Keratinocyte (primary cell): ENCODE measurements at regions not wholly inside any gene's neighbourhood (a gene's known extent, or its start where the extent isn't known, plus 50 kb on each side); places are given as distances from the start of the nearest gene placed in this dataset.

Experiments
- DNase-seq: peaks from one replicate; pipeline ENCODE4 v3.0.0-alpha.2; 2011; ENCODE audit warnings: low read depth, missing footprints, low spot score
- FAIRE-seq: peaks from 2 replicates; lab custom pipeline; 2011; peaks lifted over from hg19 to GRCh38; lab: Jason Lieb, UNC
- H2AFZ ChIP-seq: 2 replicates; pipeline ENCODE4 v1.6.0; 2012; ENCODE audit warnings: low read length, control low read depth, inconsistent platforms; ENCODE audit not compliant: control insufficient read depth
- H3K27ac ChIP-seq: 2 replicates; pipeline ENCODE4 v1.5.1; 2011; ENCODE audit warnings: low read length; ENCODE audit not compliant: control insufficient read depth, insufficient read depth
- H3K27me3 ChIP-seq: 3 replicates; pipeline ENCODE4 v1.6.0; 2011; ENCODE audit warnings: low read length; ENCODE audit not compliant: control insufficient read depth, insufficient read depth; ENCODE audit errors: extremely low read depth
- H3K36me3 ChIP-seq, 2 experiments: 2 replicates in 1 of 2; 3 replicates in 1 of 2; pipeline ENCODE4 v1.5.1; 2011; ENCODE audit warnings: low read length in 2 of 2, mild to moderate bottlenecking in 1 of 2; ENCODE audit not compliant: control insufficient read depth in 2 of 2, insufficient read depth in 2 of 2; ENCODE audit errors: extremely low read depth in 1 of 2
- H3K4me1 ChIP-seq: 3 replicates; pipeline ENCODE4 v1.5.1; 2011; ENCODE audit warnings: low read length; ENCODE audit not compliant: control insufficient read depth, insufficient read depth; ENCODE audit errors: extremely low read depth
- H3K4me2 ChIP-seq: 3 replicates; pipeline ENCODE4 v1.6.0; 2011; ENCODE audit warnings: low read depth, low read length; ENCODE audit not compliant: control insufficient read depth, insufficient read depth; ENCODE audit errors: extremely low read depth
- H3K4me3 ChIP-seq, 3 experiments: fragments of 200-600 bp in 1 of 3; sonication (generic) in 1 of 3; 2 replicates in 2 of 3; 3 replicates in 1 of 3; pipeline ENCODE4 v1.5.1; 2011 to 2016; ENCODE audit warnings: low read length in 3 of 3, mild to moderate bottlenecking in 3 of 3, control low read depth in 2 of 3, inconsistent platforms in 1 of 3, low read depth in 1 of 3, mixed read lengths in 1 of 3, mixed run types in 1 of 3, moderate library complexity in 1 of 3; ENCODE audit not compliant: control insufficient read depth in 2 of 3, insufficient read depth in 2 of 3; ENCODE audit errors: extremely low read depth in 1 of 3
- H3K79me2 ChIP-seq: 2 replicates; pipeline ENCODE4 v1.6.0; 2012; ENCODE audit warnings: low read length; ENCODE audit not compliant: control insufficient read depth, insufficient read depth
- H3K9ac ChIP-seq: 3 replicates; pipeline ENCODE4 v1.6.0; 2011; ENCODE audit warnings: low read length; ENCODE audit not compliant: control insufficient read depth, insufficient read depth; ENCODE audit errors: extremely low read depth
- H3K9me1 ChIP-seq: 3 replicates; pipeline ENCODE4 v1.6.0; 2011; ENCODE audit warnings: low read length; ENCODE audit not compliant: control insufficient read depth, insufficient read depth; ENCODE audit errors: extremely low read depth
- H3K9me3 ChIP-seq: 2 replicates; pipeline ENCODE4 v1.5.1; 2012; ENCODE audit warnings: low read depth, low read length; ENCODE audit not compliant: control insufficient read depth
- H4K20me1 ChIP-seq: 3 replicates; pipeline ENCODE4 v1.6.0; 2011; ENCODE audit warnings: low read length; ENCODE audit not compliant: control insufficient read depth, insufficient read depth; ENCODE audit errors: extremely low read depth
- EZH2 ChIP-seq: IDR thresholded peaks from one replicate; pipeline ENCODE4 v1.6.1; 2012; ENCODE audit warnings: inconsistent platforms, mild to moderate bottlenecking, low read length, moderate library complexity
- dilution Hi-C: fragments of 300-500 bp; cut with MboI; formaldehyde crosslinking; loops from one replicate; pipeline ENCODE4 v1.7.0; 2020; ENCODE audit warnings: low sequenced_read_pairs; ENCODE audit not compliant: extremely low pct_ligation_motif_present
- TF ChIP-seq, protein P1 (sequence below), 3 experiments: IDR thresholded peaks in 1 of 3; conservative IDR thresholded peaks in 1 of 3; optimal IDR thresholded peaks in 1 of 3; 2 replicates in 2 of 3; 3 replicates in 1 of 3; pipeline versions ENCODE3 to v1.5.1; 2011; ENCODE audit warnings: low read length in 3 of 3, mild to moderate bottlenecking in 3 of 3, moderate library complexity in 2 of 3, control low read depth in 1 of 3, inconsistent platforms in 1 of 3; ENCODE audit not compliant: insufficient read depth in 2 of 3; ENCODE audit errors: extremely low read depth in 1 of 3

DNA sequence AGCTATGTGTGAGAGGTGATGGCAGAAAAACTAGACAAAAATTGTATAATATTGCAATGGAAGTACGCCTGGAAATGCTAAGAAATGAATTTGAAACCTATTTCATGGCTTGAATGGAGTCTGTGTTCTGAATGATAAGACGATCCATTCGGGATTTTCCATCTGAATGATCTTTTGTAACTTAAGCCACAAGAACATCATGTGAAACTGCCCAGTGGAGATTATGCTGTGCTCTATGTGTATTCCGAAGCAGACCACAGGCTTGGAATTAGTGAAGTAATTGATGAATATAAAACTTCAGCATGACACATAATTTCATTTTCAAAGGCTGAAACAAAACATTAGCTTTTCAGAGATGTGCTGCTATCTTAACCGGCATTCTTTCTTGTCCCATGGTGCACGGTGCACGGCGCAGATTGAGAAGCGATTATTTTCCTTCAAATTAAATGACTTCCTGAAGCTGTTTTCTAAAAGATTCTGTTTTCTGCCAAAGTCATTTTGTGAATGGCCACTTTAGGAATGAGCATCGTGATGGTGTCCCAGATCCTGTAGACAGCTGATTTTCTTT, 652.9 kb downstream of the PLA2G4A start:
- FAIRE-seq (no peak), DNase-seq (no peak)
- H2AFZ ChIP-seq: no peak overlapping the region
- H3K9ac ChIP-seq: no peak overlapping the region
- TF ChIP-seq EZH2: no peak
- TF ChIP-seq, protein P1, sequence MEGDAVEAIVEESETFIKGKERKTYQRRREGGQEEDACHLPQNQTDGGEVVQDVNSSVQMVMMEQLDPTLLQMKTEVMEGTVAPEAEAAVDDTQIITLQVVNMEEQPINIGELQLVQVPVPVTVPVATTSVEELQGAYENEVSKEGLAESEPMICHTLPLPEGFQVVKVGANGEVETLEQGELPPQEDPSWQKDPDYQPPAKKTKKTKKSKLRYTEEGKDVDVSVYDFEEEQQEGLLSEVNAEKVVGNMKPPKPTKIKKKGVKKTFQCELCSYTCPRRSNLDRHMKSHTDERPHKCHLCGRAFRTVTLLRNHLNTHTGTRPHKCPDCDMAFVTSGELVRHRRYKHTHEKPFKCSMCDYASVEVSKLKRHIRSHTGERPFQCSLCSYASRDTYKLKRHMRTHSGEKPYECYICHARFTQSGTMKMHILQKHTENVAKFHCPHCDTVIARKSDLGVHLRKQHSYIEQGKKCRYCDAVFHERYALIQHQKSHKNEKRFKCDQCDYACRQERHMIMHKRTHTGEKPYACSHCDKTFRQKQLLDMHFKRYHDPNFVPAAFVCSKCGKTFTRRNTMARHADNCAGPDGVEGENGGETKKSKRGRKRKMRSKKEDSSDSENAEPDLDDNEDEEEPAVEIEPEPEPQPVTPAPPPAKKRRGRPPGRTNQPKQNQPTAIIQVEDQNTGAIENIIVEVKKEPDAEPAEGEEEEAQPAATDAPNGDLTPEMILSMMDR (optimal IDR thresholded peaks at IDR 0.05 in 1 of 3, IDR thresholded peaks at IDR 0.05 in 1 of 3, conservative IDR thresholded peaks at IDR 0.05 in 1 of 3; ENCODE audit: extremely low read depth in 1 of 3, insufficient read depth in 2 of 3, low read length in 3 of 3): no peak
- dilution Hi-C loops: no loop called here
- H3K27ac ChIP-seq: no peak overlapping the region
- H3K4me2 ChIP-seq: no peak overlapping the region
- no peaks in the 10 kb centered on the region for H3K36me3 ChIP-seq
- no peaks in the 10 kb centered on the region for H3K9me3 ChIP-seq
- no peaks in the 10 kb centered on the region for H3K9me1 ChIP-seq
- no peak overlapping the region for H3K4me3 ChIP-seq
- H3K27me3 ChIP-seq: no peaks in the 10 kb centered on the region
- H3K79me2 ChIP-seq: no peaks in the 10 kb centered on the region
- no peaks in the 10 kb centered on the region for H4K20me1 ChIP-seq
- no peaks in the 10 kb centered on the region for H3K4me1 ChIP-seq

DNA sequence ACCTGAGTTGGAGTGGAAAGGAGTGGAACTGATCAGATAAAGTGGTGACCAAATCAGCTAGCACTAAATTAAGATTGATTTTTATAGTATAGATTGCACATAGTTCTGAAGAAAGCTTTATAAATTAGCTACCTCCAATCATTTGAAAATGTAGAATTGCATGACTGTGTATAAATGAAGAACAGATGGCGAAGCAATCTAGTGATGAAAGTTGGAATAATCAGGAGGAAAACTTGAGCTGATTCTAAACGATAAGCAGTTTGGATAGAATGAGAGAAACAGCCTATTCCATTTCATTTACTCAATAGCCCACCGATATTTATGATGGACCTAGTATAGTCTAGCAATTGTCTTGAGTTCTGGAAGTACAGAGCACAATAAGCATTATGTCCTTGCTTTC, 661.5 kb downstream of the PLA2G4A start:
- H2AFZ ChIP-seq: no peak overlapping the region

More for the DNA sequence above, 661.5 kb downstream of the PLA2G4A start:
- no peak for TF ChIP-seq EZH2
- TF ChIP-seq, protein P1 (optimal IDR thresholded peaks at IDR 0.05 in 1 of 3, IDR thresholded peaks at IDR 0.05 in 1 of 3, conservative IDR thresholded peaks at IDR 0.05 in 1 of 3; ENCODE audit: extremely low read depth in 1 of 3, insufficient read depth in 2 of 3, low read length in 3 of 3): no peak
- no peak overlapping the region for H3K4me3 ChIP-seq
- H3K9me3 ChIP-seq: no peaks in the 10 kb centered on the region
- no peaks in the 10 kb centered on the region for H3K27me3 ChIP-seq
- H3K9me1 ChIP-seq: no peaks in the 10 kb centered on the region
- no peak for FAIRE-seq
- dilution Hi-C loops: no loop called here
- H3K36me3 ChIP-seq: no peaks in the 10 kb centered on the region
- H3K4me1 ChIP-seq: no peaks in the 10 kb centered on the region
- no peak for DNase-seq
- no peak overlapping the region for H3K4me2 ChIP-seq
- no peak overlapping the region for H3K9ac ChIP-seq
- no peak overlapping the region for H3K27ac ChIP-seq
- no peaks in the 10 kb centered on the region for H3K79me2 ChIP-seq
- H4K20me1 ChIP-seq: no peaks in the 10 kb centered on the region
